PC-9 (cell line): ENCODE measurements at regions not wholly inside any gene's neighbourhood (a gene's known extent, or its start where the extent isn't known, plus 50 kb on each side); places are given as distances from the start of the nearest gene placed in this dataset.

Experiments
- BruUV-seq: library from RNA; stranded (reverse); fragments of 400-500 nt; replicated peaks from 2 replicates; lab custom pipeline; 2021; lab: Mats Ljungman, UMichigan
- CTCF ChIA-PET: fragments of 300-600 bp; sonication (Branson Sonifier 250); formaldehyde crosslinking; loops from one replicate; lab custom pipeline; 2022; ENCODE audit warnings: antibody characterized with exemption; lab: Charles Lee
- POLR2A ChIA-PET: fragments of 300-600 bp; sonication (Branson Sonifier 250); formaldehyde crosslinking; loops from one replicate; lab custom pipeline; 2022; ENCODE audit warnings: antibody characterized with exemption; ENCODE audit not compliant: unreplicated experiment; lab: Charles Lee
- DNase-seq, 2 experiments: peaks; one replicate each; pipeline versions ENCODE4 v3.0.0 to v3.0.0-alpha.2; 2015 to 2022; ENCODE audit warnings: mixed read lengths in 1 of 2
- H2AFZ ChIP-seq: fragments of 200-600 bp; sonication (generic); 2 replicates; pipeline ENCODE4 v1.8.1; 2017; ENCODE audit warnings: antibody characterized with exemption
- H3F3A ChIP-seq: fragments of 200-600 bp; sonication (generic); 2 replicates; pipeline ENCODE4 v1.8.1; 2017; ENCODE audit warnings: antibody characterized with exemption, mild to moderate bottlenecking, low read depth; ENCODE audit not compliant: insufficient read depth
- H3K27ac ChIP-seq: fragments of 200-600 bp; sonication (generic); 2 replicates; pipeline ENCODE4 v1.6.1; 2016; ENCODE audit warnings: mixed run types
- H3K27me3 ChIP-seq: fragments of 200-600 bp; sonication (generic); 2 replicates; pipeline ENCODE4 v1.6.1; 2016; ENCODE audit warnings: low read depth, mixed run types; ENCODE audit not compliant: insufficient read depth
- H3K36me3 ChIP-seq: fragments of 200-600 bp; sonication (generic); 2 replicates; pipeline ENCODE4 v1.6.1; 2016; ENCODE audit warnings: low read depth, mixed run types
- H3K4me1 ChIP-seq: fragments of 200-600 bp; sonication (generic); replicated peaks from 2 replicates; pipeline ENCODE4 v1.6.1; 2016; ENCODE audit warnings: mixed run types; ENCODE audit not compliant: insufficient read depth
- H3K4me2 ChIP-seq: fragments of 200-600 bp; sonication (generic); 2 replicates; pipeline ENCODE4 v1.6.1; 2017; ENCODE audit warnings: mixed run types
- H3K4me3 ChIP-seq: fragments of 200-600 bp; sonication (generic); 2 replicates; pipeline ENCODE4 v1.6.1; 2016; ENCODE audit warnings: mixed run types
- H3K79me2 ChIP-seq: fragments of 200-600 bp; sonication (generic); 2 replicates; pipeline ENCODE4 v1.6.1; 2017; ENCODE audit warnings: low read depth, mixed run types
- H3K9me2 ChIP-seq: fragments of 200-600 bp; sonication (generic); 2 replicates; pipeline ENCODE4 v1.8.1; 2017; ENCODE audit warnings: mild to moderate bottlenecking; ENCODE audit not compliant: insufficient read depth
- H3K9me3 ChIP-seq: fragments of 200-600 bp; sonication (generic); 2 replicates; pipeline ENCODE4 v1.8.1; 2016; ENCODE audit warnings: low read depth; ENCODE audit not compliant: insufficient read depth
- H4K20me1 ChIP-seq: fragments of 200-600 bp; sonication (generic); 2 replicates; pipeline ENCODE4 v1.8.1; 2017; ENCODE audit not compliant: insufficient read depth
- EZH2 ChIP-seq: fragments of 200-600 bp; sonication (generic); IDR thresholded peaks from 2 replicates; pipeline ENCODE4 v1.8.0; 2017; ENCODE audit warnings: antibody characterized with exemption, low read depth
- intact Hi-C: fragments of 100-400 bp; cut with micrococcal nuclease; formaldehyde crosslinking; loops from one replicate; pipeline ENCODE4 v1.10.0; 2022; ENCODE audit not compliant: unreplicated experiment
- TF ChIP-seq, protein P1 (sequence below): fragments of 200-600 bp; sonication (generic); conservative IDR thresholded peaks from 2 replicates; pipeline ENCODE4 v1.6.1; 2017; ENCODE audit warnings: mixed run types, antibody characterized with exemption, mild to moderate bottlenecking, moderate library complexity

GRCh38 chr3:107989661-107990060, 101.2 kb downstream of the CD47 start:
- Histone ChIP-seq H3K9me2 (no peaks in the 10 kb centered on the region), H3K4me3 (no peak overlapping the region), H3K27ac (peak overlapping the region; percentile 83; the same call in 1 of the 2 replicates), H2AFZ (no peak overlapping the region), H3K27me3 (no peaks in the 10 kb centered on the region), H3K4me1 (peaks cover 79% of the 10 kb centered on the region), H3K4me2 (0 out of 2 replicates have a peak overlapping the region, but pooled peaks have one; percentile 58), H3K79me2 (no peaks in the 10 kb centered on the region), H3K9me3 (no peaks in the 10 kb centered on the region), H3F3A (peaks cover 60% of the 10 kb centered on the region), H4K20me1 (no peaks in the 10 kb centered on the region), H3K36me3 (no peaks in the 10 kb centered on the region)
- CTCF ChIA-PET, result no interaction called here
- no TSS peak for BruUV-seq
- POLR2A ChIA-PET, result no interaction called here
- intact Hi-C loops, result loop anchor here (5.0 kb wide), 3 partner anchors 62 to 418 kb away; partner anchors contain the start of gene CD47
- no peak for DNase-seq
- TF ChIP-seq, protein P1, sequence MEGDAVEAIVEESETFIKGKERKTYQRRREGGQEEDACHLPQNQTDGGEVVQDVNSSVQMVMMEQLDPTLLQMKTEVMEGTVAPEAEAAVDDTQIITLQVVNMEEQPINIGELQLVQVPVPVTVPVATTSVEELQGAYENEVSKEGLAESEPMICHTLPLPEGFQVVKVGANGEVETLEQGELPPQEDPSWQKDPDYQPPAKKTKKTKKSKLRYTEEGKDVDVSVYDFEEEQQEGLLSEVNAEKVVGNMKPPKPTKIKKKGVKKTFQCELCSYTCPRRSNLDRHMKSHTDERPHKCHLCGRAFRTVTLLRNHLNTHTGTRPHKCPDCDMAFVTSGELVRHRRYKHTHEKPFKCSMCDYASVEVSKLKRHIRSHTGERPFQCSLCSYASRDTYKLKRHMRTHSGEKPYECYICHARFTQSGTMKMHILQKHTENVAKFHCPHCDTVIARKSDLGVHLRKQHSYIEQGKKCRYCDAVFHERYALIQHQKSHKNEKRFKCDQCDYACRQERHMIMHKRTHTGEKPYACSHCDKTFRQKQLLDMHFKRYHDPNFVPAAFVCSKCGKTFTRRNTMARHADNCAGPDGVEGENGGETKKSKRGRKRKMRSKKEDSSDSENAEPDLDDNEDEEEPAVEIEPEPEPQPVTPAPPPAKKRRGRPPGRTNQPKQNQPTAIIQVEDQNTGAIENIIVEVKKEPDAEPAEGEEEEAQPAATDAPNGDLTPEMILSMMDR, result no peak
- no peak for TF ChIP-seq EZH2

- no peaks in the 10 kb centered on the region for H3K9me3 ChIP-seq
- H3K4me2 ChIP-seq, result peak overlapping the region; percentile 58
- peaks cover 69% of the 10 kb centered on the region for H3K4me1 ChIP-seq
- POLR2A ChIA-PET, result interaction anchor here (0.7 kb wide), 1 partner anchor 67 kb away, joined by 3 read pairs; no protein-coding TSS in a partner anchor
- no peak for TF ChIP-seq EZH2
- TF ChIP-seq, protein P1, result no peak
- BruUV-seq, result no TSS peak
- DNase-seq, result peak; percentile 70 to 89
- CTCF ChIA-PET, result no interaction called here
- no peaks in the 10 kb centered on the region for H3K9me2 ChIP-seq
- peak overlapping the region; percentile 83 for H3K27ac ChIP-seq
- H4K20me1 ChIP-seq, result no peaks in the 10 kb centered on the region
- no peak overlapping the region for H3K4me3 ChIP-seq
- H2AFZ ChIP-seq, result no peak overlapping the region
- H3K79me2 ChIP-seq, result no peaks in the 10 kb centered on the region
- no peaks in the 10 kb centered on the region for H3K36me3 ChIP-seq
- intact Hi-C loops, result loop anchor here (5.0 kb wide), 3 partner anchors 61 to 419 kb away; partner anchors contain the start of gene CD47
- H3K27me3 ChIP-seq, result no peaks in the 10 kb centered on the region
- H3F3A ChIP-seq, result peaks cover 50% of the 10 kb centered on the region
These were observed 102.2 kb downstream of the CD47 start for GRCh38 chr3:107988460-107989175.

DNA sequence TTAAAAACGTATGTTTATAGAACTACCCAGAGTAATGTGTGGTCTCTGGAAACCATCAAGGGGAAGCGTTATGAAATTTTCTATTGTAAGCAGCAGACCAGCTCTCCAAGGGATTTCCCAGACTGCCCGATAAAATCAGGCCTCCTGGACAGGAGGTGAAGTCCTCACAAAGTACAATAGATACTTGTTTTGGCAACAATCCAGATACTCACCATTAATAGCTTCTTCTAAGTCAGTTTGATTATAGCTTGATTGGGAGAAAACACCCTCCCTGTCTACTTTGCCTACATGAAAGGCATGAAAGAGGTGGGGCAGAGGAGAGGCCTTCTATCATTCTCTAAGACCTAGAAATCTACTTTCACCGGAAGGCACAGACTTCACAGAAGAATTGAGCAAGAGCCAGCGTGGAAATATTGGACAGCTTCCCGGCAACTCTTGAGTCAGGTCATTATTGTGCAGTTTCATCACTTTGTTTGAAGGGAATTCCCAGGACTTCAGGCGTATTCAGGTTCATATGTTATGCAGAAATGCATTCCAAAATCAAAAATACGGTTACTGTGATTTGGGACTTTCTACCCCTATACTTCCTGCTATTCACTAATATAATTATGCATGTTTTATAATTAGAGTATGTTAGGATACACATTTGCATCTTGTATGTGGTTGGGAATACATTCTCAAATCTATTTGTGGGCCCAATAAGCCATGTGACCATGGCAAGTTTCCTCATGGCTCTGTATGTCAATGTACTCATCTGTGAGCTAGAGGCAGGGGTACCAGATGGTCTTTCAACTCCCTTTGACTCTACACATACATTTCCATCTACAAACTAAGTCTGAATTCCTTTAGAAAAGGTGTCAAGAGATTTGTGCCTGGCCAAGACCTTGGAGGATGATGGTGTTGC, 103.5 kb downstream of the CD47 start:
- ChIA-PET CTCF (interaction anchor here (1.1 kb wide), 1 partner anchor 49 kb away, joined by 4 read pairs; no protein-coding TSS in a partner anchor), POLR2A (interaction anchor here (0.6 kb wide), 4 partner anchors 31 to 656 kb away, joined by 3 to 6 read pairs (median 4); no protein-coding TSS in a partner anchor)
- TF ChIP-seq EZH2, result no peak
- TF ChIP-seq, protein P1, result no peak
- H2AFZ ChIP-seq, result 0 out of 2 replicates have a peak overlapping the region, but pooled peaks have one; percentile 3
- peaks cover 36% of the 10 kb centered on the region for H3F3A ChIP-seq
- H3K36me3 ChIP-seq, result no peaks in the 10 kb centered on the region
- no peaks in the 10 kb centered on the region for H3K9me3 ChIP-seq
- H3K9me2 ChIP-seq, result no peaks in the 10 kb centered on the region
- H3K4me1 ChIP-seq, result peaks cover 56% of the 10 kb centered on the region
- peak overlapping the region; percentile 58 for H3K4me2 ChIP-seq
- H3K79me2 ChIP-seq, result no peaks in the 10 kb centered on the region
- DNase-seq, result peak; percentile 81 to 97
- H3K4me3 ChIP-seq, result no peak overlapping the region
- H3K27me3 ChIP-seq, result no peaks in the 10 kb centered on the region
- intact Hi-C loops, result loop anchor here (1.0 to 5.0 kb wide), 5 partner anchors 12 to 420 kb away; partner anchors contain the start of gene CD47
- no TSS peak for BruUV-seq
- peak overlapping the region; percentile 83 for H3K27ac ChIP-seq
- H4K20me1 ChIP-seq, result no peaks in the 10 kb centered on the region
